ENCODE measurements at regions not wholly inside any gene's neighbourhood (a gene's known extent, or its start where the extent isn't known, plus 50 kb on each side); places are given as distances from the start of the nearest gene placed in this dataset.

GRCh38 chr3:99355465-99355864 lies 282.9 kb upstream of the COL8A1 start:
- intact Hi-C loops (cut with micrococcal nuclease; ENCODE audit: unreplicated experiment), result no loop called here
- in situ Hi-C loops (cut with HindIII; ENCODE audit: extremely low pct_ligation_motif_present, low pct_unique_long_range_greater_than_20kb), result no loop called here
- no peak for DNase-seq (ENCODE audit: low spot score)
- ATAC-seq, result no peak
- WGBS (ENCODE audit: low lambda C conversion rate), result 17% methylated on average over 1 of the region's 2 CpGs
- FAIRE-seq, result no peak
- no peaks in the 10 kb centered on the region for H4K20me1 ChIP-seq (ENCODE audit: insufficient read depth, low read length)
- CTCF ChIA-PET (ENCODE audit: low intra/inter-chr PET ratio, low total read pairs), result no interaction called here
- H3K4me3 ChIP-seq (replicated peaks in 1 of 3; ENCODE audit: insufficient read depth in 1 of 3, low read depth in 2 of 3, low read length in 3 of 3), result no peak overlapping the region
- BruUV-seq (replicated peaks), result no TSS peak
- H2AFZ ChIP-seq (ENCODE audit: low read length), result no peak overlapping the region
- no peaks in the 10 kb centered on the region for H3K79me2 ChIP-seq (ENCODE audit: insufficient read depth, low read length)
- H3K9ac ChIP-seq (ENCODE audit: insufficient read depth, low read depth, low read length), result no peak overlapping the region
- H3K4me1 ChIP-seq (ENCODE audit: insufficient read depth, low read length), result no peaks in the 10 kb centered on the region
- POLR2A ChIA-PET, result no interaction called here
- no peaks in the 10 kb centered on the region for H3K9me3 ChIP-seq (ENCODE audit: low read length)
- TF ChIP-seq ZNF407 (CRISPR knock-in tag; IDR thresholded peaks at IDR 0.05; ENCODE audit: not compliant biosample characterization), result no peak
- H3K27me3 ChIP-seq (ENCODE audit: control insufficient read depth in 1 of 2, insufficient read depth in 2 of 2, low read length in 2 of 2), result no peaks in the 10 kb centered on the region; a peak in 1 of 5 replicates
- no peak overlapping the region for H3K27ac ChIP-seq (ENCODE audit: extremely low read length, insufficient read depth, low read length)
- H3K4me2 ChIP-seq (ENCODE audit: low read depth, low read length), result no peak overlapping the region
- H3K36me3 ChIP-seq (replicated peaks in 1 of 2; ENCODE audit: control insufficient read depth in 1 of 2, insufficient read depth in 2 of 2, low read length in 2 of 2), result no peaks in the 10 kb centered on the region

Data from HepG2 (cell line).